BLaER1 treated with 17β-estradiol and CSF1 and Interleukin-3, amounts not matched to agents 10 nM and 100 nM (cell line): ENCODE measurements at regions not wholly inside any gene's neighbourhood (a gene's known extent, or its start where the extent isn't known, plus 50 kb on each side); places are given as distances from the start of the nearest gene placed in this dataset.

ENCODE experiments used
- H3K27ac ChIP-seq, 11 experiments: shearing (Covaris generic); formaldehyde crosslinking; 2 replicates each; pipeline ENCODE4 v1.8.1; 2022
- H3K27me3 ChIP-seq, 11 experiments: shearing (Covaris generic); formaldehyde crosslinking; 2 replicates each; pipeline ENCODE4 v1.8.1; 2022
- H3K36me3 ChIP-seq, 11 experiments: shearing (Covaris generic); formaldehyde crosslinking; 2 replicates each; pipeline ENCODE4 v1.8.1; 2022
- H3K4me1 ChIP-seq, 10 experiments: shearing (Covaris generic); formaldehyde crosslinking; 2 replicates each; pipeline ENCODE4 v1.8.1; 2022
- H3K4me2 ChIP-seq, 11 experiments: shearing (Covaris generic); formaldehyde crosslinking; 2 replicates each; pipeline ENCODE4 v1.8.1; 2022
- H3K4me3 ChIP-seq, 10 experiments: shearing (Covaris generic); formaldehyde crosslinking; 2 replicates each; pipeline ENCODE4 v1.8.1; 2022
- H3K9ac ChIP-seq, 11 experiments: shearing (Covaris generic); formaldehyde crosslinking; 2 replicates each; pipeline ENCODE4 v1.8.1; 2022
- H3K9me3 ChIP-seq, 11 experiments: shearing (Covaris generic); formaldehyde crosslinking; replicated peaks in 1 of 11; 2 replicates each; pipeline ENCODE4 v1.8.1; 2022
- H4K20me1 ChIP-seq, 11 experiments: shearing (Covaris generic); formaldehyde crosslinking; 2 replicates each; pipeline ENCODE4 v1.8.1; 2022
- Cebpa-rat ChIP-seq, 11 experiments: shearing (Covaris generic); IDR thresholded peaks; 2 replicates each; pipeline ENCODE4 v1.8.1; 2022

GRCh38 chrX:155718972-155719586 is 106.3 kb upstream of the TMLHE start:
- Histone ChIP-seq H3K4me3 (no peak overlapping the region), H3K27ac (no peak overlapping the region), H4K20me1 (peaks cover 0 to 6% (median 0%) of the 10 kb centered on the region in 11 experiments; a peak in 1 of 22 replicates), H3K27me3 (peaks cover 25 to 79% (median 68%) of the 10 kb centered on the region in 11 experiments), H3K9ac (no peak overlapping the region), H3K4me1 (0 out of 20 replicates have a peak, but pooled peaks cover 0 to 6% (median 0%) of the 10 kb centered on the region in 10 experiments), H3K9me3 (peaks cover 3 to 17% (median 9%) of the 10 kb centered on the region in 11 experiments; a peak in 13 of 22 replicates), H3K36me3 (no peaks in the 10 kb centered on the region), H3K4me2 (peak overlapping the region in 2 of 11 experiments; percentile 2 to 7; a peak in 1 of 22 replicates)
- TF ChIP-seq Cebpa-rat (IDR thresholded peaks at IDR 0.05) = no peak

- H3K27ac ChIP-seq = no peak overlapping the region
- H4K20me1 ChIP-seq = peaks cover 0 to 6% (median 0%) of the 10 kb centered on the region in 11 experiments; a peak in 1 of 22 replicates
- TF ChIP-seq Cebpa-rat (IDR thresholded peaks at IDR 0.05) = no peak
- no peak overlapping the region for H3K4me3 ChIP-seq
- no peak overlapping the region for H3K9ac ChIP-seq
- no peaks in the 10 kb centered on the region for H3K36me3 ChIP-seq
- peaks cover 24 to 49% (median 36%) of the 10 kb centered on the region in 11 experiments for H3K9me3 ChIP-seq
- peaks cover 32 to 95% (median 83%) of the 10 kb centered on the region in 11 experiments for H3K27me3 ChIP-seq
- H3K4me2 ChIP-seq = no peak overlapping the region
- 0 out of 20 replicates have a peak, but pooled peaks cover 0 to 6% (median 0%) of the 10 kb centered on the region in 10 experiments for H3K4me1 ChIP-seq
Observed at GRCh38 chrX:155715141-155715540, 102.4 kb upstream of the TMLHE start.

GRCh38 chrX:155695419-155695818 is 82.7 kb upstream of the TMLHE start:
- Histone ChIP-seq H3K9ac (no peak overlapping the region), H3K4me3 (no peak overlapping the region), H4K20me1 (no peaks in the 10 kb centered on the region; a peak in 1 of 22 replicates), H3K36me3 (no peaks in the 10 kb centered on the region), H3K4me2 (no peak overlapping the region), H3K9me3 (peaks cover 0 to 11% (median 0%) of the 10 kb centered on the region in 11 experiments; a peak in 6 of 22 replicates), H3K27ac (no peak overlapping the region), H3K27me3 (peaks cover 44 to 88% (median 81%) of the 10 kb centered on the region in 11 experiments), H3K4me1 (no peaks in the 10 kb centered on the region)
- TF ChIP-seq Cebpa-rat (IDR thresholded peaks at IDR 0.05) = no peak

- Histone ChIP-seq H3K4me2 (no peak overlapping the region), H3K4me3 (no peak overlapping the region), H3K36me3 (no peaks in the 10 kb centered on the region), H3K27ac (no peak overlapping the region), H3K27me3 (peaks cover 52 to 95% (median 89%) of the 10 kb centered on the region in 11 experiments), H4K20me1 (no peaks in the 10 kb centered on the region; a peak in 1 of 22 replicates), H3K9me3 (peaks cover 0 to 11% (median 0%) of the 10 kb centered on the region in 11 experiments; a peak in 6 of 22 replicates), H3K4me1 (no peaks in the 10 kb centered on the region), H3K9ac (no peak overlapping the region)
- no peak for TF ChIP-seq Cebpa-rat (IDR thresholded peaks at IDR 0.05)
Observed at GRCh38 chrX:155694649-155695048, 81.9 kb upstream of the TMLHE start.

- Histone ChIP-seq H3K9ac (no peak overlapping the region), H3K27ac (no peak overlapping the region), H3K36me3 (no peaks in the 10 kb centered on the region), H3K27me3 (peaks cover 28 to 100% (median 88%) of the 10 kb centered on the region in 11 experiments), H3K4me2 (no peak overlapping the region), H3K9me3 (peaks cover 0 to 10% (median 5%) of the 10 kb centered on the region in 11 experiments; a peak in 15 of 22 replicates), H4K20me1 (no peaks in the 10 kb centered on the region), H3K4me3 (no peak overlapping the region), H3K4me1 (no peaks in the 10 kb centered on the region)
- TF ChIP-seq Cebpa-rat (IDR thresholded peaks at IDR 0.05) = no peak
Observed at GRCh38 chrX:155682834-155683233, 70.1 kb upstream of the TMLHE start.

- no peaks in the 10 kb centered on the region for H3K9me3 ChIP-seq
- no peaks in the 10 kb centered on the region for H3K4me1 ChIP-seq
- peaks cover 29 to 98% (median 91%) of the 10 kb centered on the region in 11 experiments; a peak in 21 of 22 replicates for H3K27me3 ChIP-seq
- no peak for TF ChIP-seq Cebpa-rat (IDR thresholded peaks at IDR 0.05)
- no peak overlapping the region for H3K4me3 ChIP-seq
- no peak overlapping the region for H3K27ac ChIP-seq
- H3K9ac ChIP-seq = no peak overlapping the region
- H4K20me1 ChIP-seq = no peaks in the 10 kb centered on the region
- no peaks in the 10 kb centered on the region for H3K36me3 ChIP-seq
- H3K4me2 ChIP-seq = no peak overlapping the region
Observed at GRCh38 chrX:155679715-155680114, 67.0 kb upstream of the TMLHE start.

GRCh38 chrX:155673338-155673737 is 60.6 kb upstream of the TMLHE start:
- Histone ChIP-seq H3K9ac (no peak overlapping the region), H3K4me2 (no peak overlapping the region), H3K27ac (no peak overlapping the region), H3K36me3 (no peaks in the 10 kb centered on the region), H3K27me3 (peaks cover 14 to 78% (median 52%) of the 10 kb centered on the region in 11 experiments; a peak in 19 of 22 replicates), H3K4me3 (no peak overlapping the region), H3K9me3 (no peaks in the 10 kb centered on the region), H4K20me1 (no peaks in the 10 kb centered on the region), H3K4me1 (no peaks in the 10 kb centered on the region)
- TF ChIP-seq Cebpa-rat (IDR thresholded peaks at IDR 0.05) = no peak

- Histone ChIP-seq H3K36me3 (no peaks in the 10 kb centered on the region), H3K4me3 (no peak overlapping the region), H4K20me1 (no peaks in the 10 kb centered on the region), H3K9me3 (peaks cover 9 to 14% (median 12%) of the 10 kb centered on the region in 11 experiments; a peak in 21 of 22 replicates), H3K4me2 (no peak overlapping the region), H3K27ac (no peak overlapping the region), H3K4me1 (no peaks in the 10 kb centered on the region), H3K27me3 (peaks cover 4 to 59% (median 27%) of the 10 kb centered on the region in 11 experiments; a peak in 19 of 22 replicates), H3K9ac (no peak overlapping the region)
- TF ChIP-seq Cebpa-rat (IDR thresholded peaks at IDR 0.05) = no peak
Observed at GRCh38 chrX:155666741-155667140, 54.0 kb upstream of the TMLHE start.
